ENCODE measurements at regions not wholly inside any gene's neighbourhood (a gene's known extent, or its start where the extent isn't known, plus 50 kb on each side); places are given as distances from the start of the nearest gene placed in this dataset.

GRCh38 chr10:94205396-94205831 is 157.3 kb downstream of the NOC3L start:
- no peak overlapping the region for H3K4me2 ChIP-seq (ENCODE audit: low read depth, low read length)
- DNase-seq, result no peak
- no peak overlapping the region for H2AFZ ChIP-seq (ENCODE audit: low read length)
- no peaks in the 10 kb centered on the region for H3K4me1 ChIP-seq (ENCODE audit: low read length)
- H3K9me2 ChIP-seq (replicated peaks; ENCODE audit: insufficient read depth, low read length), result no peaks in the 10 kb centered on the region
- no peak overlapping the region for H3K4me3 ChIP-seq (ENCODE audit: low read length)
- no peaks in the 10 kb centered on the region for H3K79me2 ChIP-seq (ENCODE audit: low read length)
- no peak overlapping the region for H3K9ac ChIP-seq (ENCODE audit: low read length)
- H4K20me1 ChIP-seq (ENCODE audit: insufficient read depth, low read length), result no peaks in the 10 kb centered on the region
- H3K27ac ChIP-seq (ENCODE audit: low read length), result no peak overlapping the region
- no peaks in the 10 kb centered on the region for H3K27me3 ChIP-seq (replicated peaks; ENCODE audit: insufficient read depth, low read length)
- TF ChIP-seq EZH2 (optimal IDR thresholded peaks at IDR 0.05; ENCODE audit: low read depth, low read length), result no peak
- TF ChIP-seq EZH2phosphoT487 (IDR thresholded peaks at IDR 0.05; ENCODE audit: low read length), result no peak
- no peak for TF ChIP-seq CTCF (IDR thresholded peaks at IDR 0.05; ENCODE audit: low read length)
- no peaks in the 10 kb centered on the region for H3F3A ChIP-seq (ENCODE audit: insufficient read depth, low read length)
- no peaks in the 10 kb centered on the region for H3K9me3 ChIP-seq (replicated peaks; ENCODE audit: insufficient read depth, low read length)
- H3K36me3 ChIP-seq (replicated peaks; ENCODE audit: insufficient read depth, low read length), result no peaks in the 10 kb centered on the region

GRCh38 chr10:94206176-94206575 is 156.6 kb downstream of the NOC3L start:
- no peaks in the 10 kb centered on the region for H3K4me1 ChIP-seq (ENCODE audit: low read length)
- H2AFZ ChIP-seq (ENCODE audit: low read length), result no peak overlapping the region; the same call in 1 of the 2 replicates
- no peaks in the 10 kb centered on the region for H3F3A ChIP-seq (ENCODE audit: insufficient read depth, low read length)
- no peaks in the 10 kb centered on the region for H3K36me3 ChIP-seq (replicated peaks; ENCODE audit: insufficient read depth, low read length)
- TF ChIP-seq EZH2phosphoT487 (IDR thresholded peaks at IDR 0.05; ENCODE audit: low read length) (no peak), CTCF (IDR thresholded peaks at IDR 0.05; ENCODE audit: low read length) (no peak), EZH2 (optimal IDR thresholded peaks at IDR 0.05; ENCODE audit: low read depth, low read length) (no peak)
- H3K9ac ChIP-seq (ENCODE audit: low read length), result no peak overlapping the region
- H3K79me2 ChIP-seq (ENCODE audit: low read length), result no peaks in the 10 kb centered on the region
- no peak for DNase-seq
- no peak overlapping the region; the same call in 1 of the 2 replicates for H3K4me2 ChIP-seq (ENCODE audit: low read depth, low read length)
- no peak overlapping the region for H3K27ac ChIP-seq (ENCODE audit: low read length)
- H3K9me2 ChIP-seq (replicated peaks; ENCODE audit: insufficient read depth, low read length), result no peaks in the 10 kb centered on the region
- no peak overlapping the region for H3K4me3 ChIP-seq (ENCODE audit: low read length)
- H3K27me3 ChIP-seq (replicated peaks; ENCODE audit: insufficient read depth, low read length), result no peaks in the 10 kb centered on the region
- H4K20me1 ChIP-seq (ENCODE audit: insufficient read depth, low read length), result no peaks in the 10 kb centered on the region
- H3K9me3 ChIP-seq (replicated peaks; ENCODE audit: insufficient read depth, low read length), result no peaks in the 10 kb centered on the region

- H3K9ac ChIP-seq (ENCODE audit: low read length), result no peak overlapping the region
- H3K36me3 ChIP-seq (replicated peaks; ENCODE audit: insufficient read depth, low read length), result no peaks in the 10 kb centered on the region
- no peaks in the 10 kb centered on the region for H3K4me1 ChIP-seq (ENCODE audit: low read length)
- no peak overlapping the region for H2AFZ ChIP-seq (ENCODE audit: low read length)
- no peak overlapping the region for H3K4me3 ChIP-seq (ENCODE audit: low read length)
- H3K27ac ChIP-seq (ENCODE audit: low read length), result no peak overlapping the region
- no peaks in the 10 kb centered on the region for H3K9me3 ChIP-seq (replicated peaks; ENCODE audit: insufficient read depth, low read length)
- no peaks in the 10 kb centered on the region for H3K79me2 ChIP-seq (ENCODE audit: low read length)
- H3K4me2 ChIP-seq (ENCODE audit: low read depth, low read length), result no peak overlapping the region
- no peaks in the 10 kb centered on the region for H4K20me1 ChIP-seq (ENCODE audit: insufficient read depth, low read length)
- DNase-seq, result no peak
- H3F3A ChIP-seq (ENCODE audit: insufficient read depth, low read length), result no peaks in the 10 kb centered on the region
- H3K9me2 ChIP-seq (replicated peaks; ENCODE audit: insufficient read depth, low read length), result no peaks in the 10 kb centered on the region
- TF ChIP-seq CTCF (IDR thresholded peaks at IDR 0.05; ENCODE audit: low read length) (no peak), EZH2phosphoT487 (IDR thresholded peaks at IDR 0.05; ENCODE audit: low read length) (no peak), EZH2 (optimal IDR thresholded peaks at IDR 0.05; ENCODE audit: low read depth, low read length) (no peak)
- no peaks in the 10 kb centered on the region for H3K27me3 ChIP-seq (replicated peaks; ENCODE audit: insufficient read depth, low read length)
These were observed 154.4 kb downstream of the NOC3L start for GRCh38 chr10:94208315-94208714.
